Mammary epithelial cell (primary cell): ENCODE measurements at regions not wholly inside any gene's neighbourhood (a gene's known extent, or its start where the extent isn't known, plus 50 kb on each side); places are given as distances from the start of the nearest gene placed in this dataset.
"Not testable (repeated sequence)": the region's sequence is repeated elsewhere in the genome, so short reads cannot be mapped to it uniquely, and the experiment has no call there.

Experiments used
- EZH2 ChIP-seq: IDR thresholded peaks from 2 replicates; pipeline ENCODE4 v1.6.1; 2012; ENCODE audit warnings: low read length, inconsistent platforms, borderline replicate concordance
- TF ChIP-seq, protein P1 (sequence below), 2 donors: IDR thresholded peaks in 1 of 2; conservative IDR thresholded peaks in 1 of 2; 2 replicates each; pipeline ENCODE4 v1.5.1; 2011 to 2012; ENCODE audit warnings: inconsistent platforms in 2 of 2, low read length in 2 of 2, mild to moderate bottlenecking in 2 of 2, control low read depth in 1 of 2, low read depth in 1 of 2; ENCODE audit not compliant: insufficient read depth in 1 of 2; ENCODE audit errors: extremely low read depth in 1 of 2

DNA sequence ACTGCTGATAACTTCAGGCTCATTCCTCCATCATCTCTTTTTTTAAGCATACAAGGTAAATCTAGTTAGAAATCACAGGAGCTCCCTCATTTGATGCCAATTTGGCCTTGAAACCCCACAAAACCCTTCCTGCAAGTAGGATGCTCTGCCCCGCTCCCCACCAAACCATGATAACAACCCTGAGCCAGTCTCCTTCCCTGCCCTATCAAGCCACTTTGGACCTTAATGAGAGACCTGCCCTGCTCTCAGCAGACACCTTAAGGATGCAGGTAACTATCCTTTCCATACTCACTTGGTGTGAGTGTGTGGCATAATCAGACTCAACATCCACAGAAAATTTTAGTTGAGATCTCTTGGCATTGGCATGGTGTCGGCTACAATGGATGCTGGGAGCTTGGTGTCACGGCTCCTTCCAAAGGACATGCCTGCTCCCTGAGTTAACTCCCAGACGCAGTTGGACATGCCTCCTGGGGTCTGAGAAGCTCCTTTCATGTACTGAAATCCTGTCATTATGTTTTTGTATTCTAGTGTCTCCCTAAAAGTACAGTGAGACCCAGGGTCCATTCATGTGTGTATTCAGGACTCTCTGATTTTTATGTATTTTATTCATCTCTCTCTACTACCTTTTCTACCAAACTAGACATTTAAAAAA lies 801.4 kb downstream of the TMEM121 start:
- TF ChIP-seq, protein P1, sequence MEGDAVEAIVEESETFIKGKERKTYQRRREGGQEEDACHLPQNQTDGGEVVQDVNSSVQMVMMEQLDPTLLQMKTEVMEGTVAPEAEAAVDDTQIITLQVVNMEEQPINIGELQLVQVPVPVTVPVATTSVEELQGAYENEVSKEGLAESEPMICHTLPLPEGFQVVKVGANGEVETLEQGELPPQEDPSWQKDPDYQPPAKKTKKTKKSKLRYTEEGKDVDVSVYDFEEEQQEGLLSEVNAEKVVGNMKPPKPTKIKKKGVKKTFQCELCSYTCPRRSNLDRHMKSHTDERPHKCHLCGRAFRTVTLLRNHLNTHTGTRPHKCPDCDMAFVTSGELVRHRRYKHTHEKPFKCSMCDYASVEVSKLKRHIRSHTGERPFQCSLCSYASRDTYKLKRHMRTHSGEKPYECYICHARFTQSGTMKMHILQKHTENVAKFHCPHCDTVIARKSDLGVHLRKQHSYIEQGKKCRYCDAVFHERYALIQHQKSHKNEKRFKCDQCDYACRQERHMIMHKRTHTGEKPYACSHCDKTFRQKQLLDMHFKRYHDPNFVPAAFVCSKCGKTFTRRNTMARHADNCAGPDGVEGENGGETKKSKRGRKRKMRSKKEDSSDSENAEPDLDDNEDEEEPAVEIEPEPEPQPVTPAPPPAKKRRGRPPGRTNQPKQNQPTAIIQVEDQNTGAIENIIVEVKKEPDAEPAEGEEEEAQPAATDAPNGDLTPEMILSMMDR (conservative IDR thresholded peaks at IDR 0.05 in 1 of 2, IDR thresholded peaks at IDR 0.05 in 1 of 2; ENCODE audit: extremely low read depth in 1 of 2, insufficient read depth in 1 of 2, low read depth in 1 of 2, low read length in 2 of 2), result not testable (repeated sequence)
- not testable (repeated sequence) for TF ChIP-seq EZH2
